Upper lobe of right lung (tissue), 1 donor: ENCODE measurements at regions not wholly inside any gene's neighbourhood (a gene's known extent, or its start where the extent isn't known, plus 50 kb on each side); places are given as distances from the start of the nearest gene placed in this dataset.

Experiments
- ATAC-seq: fragments of 200-7000 bp; cut with Tn5 transposase; one replicate; pipeline ENCODE4 v1.9.1; 2020; ENCODE audit warnings: mild to moderate bottlenecking, moderate library complexity
- DNase-seq: peaks from one replicate; pipeline ENCODE4 v3.0.0-alpha.2; 2020
- H3K27ac ChIP-seq: fragments of 200-600 bp; one replicate; pipeline ENCODE4 v1.8.0; 2022
- H3K27me3 ChIP-seq: fragments of 200-600 bp; one replicate; pipeline ENCODE4 v1.8.0; 2022; ENCODE audit warnings: mild to moderate bottlenecking
- H3K36me3 ChIP-seq: fragments of 200-600 bp; one replicate; pipeline ENCODE4 v1.8.0; 2022
- H3K4me1 ChIP-seq: fragments of 200-600 bp; one replicate; pipeline ENCODE4 v1.8.0; 2022
- H3K4me3 ChIP-seq: fragments of 200-600 bp; one replicate; pipeline ENCODE4 v1.8.0; 2022; ENCODE audit warnings: mild to moderate bottlenecking
- H3K9me3 ChIP-seq: fragments of 200-600 bp; one replicate; pipeline ENCODE4 v1.8.0; 2022
- CTCF ChIP-seq: fragments of 200-600 bp; IDR thresholded peaks from one replicate; pipeline ENCODE4 v1.8.0; 2022; ENCODE audit warnings: antibody characterized with exemption
- intact Hi-C: fragments of 100-400 bp; cut with DNase I; formaldehyde crosslinking; loops from one replicate; pipeline ENCODE4 v1.11.0; 2022
- donor health status: DM: no; HTN: yes; CAD: no; lungs with severe emphysema.

GRCh38 chr6:963456-963855 lies 270.5 kb upstream of the EXOC2 start:
- Histone ChIP-seq H3K9me3 (no peaks in the 10 kb centered on the region), H3K4me3 (no peak overlapping the region), H3K27me3 (no peaks in the 10 kb centered on the region), H3K27ac (no peak overlapping the region), H3K36me3 (no peaks in the 10 kb centered on the region), H3K4me1 (no peaks in the 10 kb centered on the region)
- TF ChIP-seq CTCF = no peak
- intact Hi-C loops = no loop called here
- ATAC-seq = no peak
- no peak for DNase-seq

GRCh38 chr6:961407-961960 lies 268.5 kb upstream of the EXOC2 start:
- H3K9me3 ChIP-seq = no peaks in the 10 kb centered on the region
- TF ChIP-seq CTCF = no peak
- DNase-seq = no peak

GRCh38 chr6:960356-960755 lies 267.4 kb upstream of the EXOC2 start:
- intact Hi-C loops = no loop called here
- no peak for TF ChIP-seq CTCF

More at GRCh38 chr6:961407-961960, 268.5 kb upstream of the EXOC2 start:
- Histone ChIP-seq H3K4me1 (no peaks in the 10 kb centered on the region), H3K27ac (no peak overlapping the region), H3K27me3 (no peaks in the 10 kb centered on the region), H3K36me3 (no peaks in the 10 kb centered on the region), H3K4me3 (no peak overlapping the region)
- ATAC-seq = no peak
- intact Hi-C loops = no loop called here

GRCh38 chr6:958488-958887 lies 265.5 kb upstream of the EXOC2 start:
- no peak for TF ChIP-seq CTCF
- no peaks in the 10 kb centered on the region for H3K4me1 ChIP-seq
- DNase-seq (no peak), ATAC-seq (no peak)
- no peak overlapping the region for H3K27ac ChIP-seq
- no peaks in the 10 kb centered on the region for H3K27me3 ChIP-seq
- H3K4me3 ChIP-seq = no peak overlapping the region
- intact Hi-C loops = no loop called here
- H3K36me3 ChIP-seq = no peaks in the 10 kb centered on the region
- H3K9me3 ChIP-seq = no peaks in the 10 kb centered on the region

More at GRCh38 chr6:960356-960755, 267.4 kb upstream of the EXOC2 start:
- Histone ChIP-seq H3K4me3 (no peak overlapping the region), H3K4me1 (no peaks in the 10 kb centered on the region), H3K36me3 (no peaks in the 10 kb centered on the region), H3K9me3 (no peaks in the 10 kb centered on the region), H3K27me3 (no peaks in the 10 kb centered on the region), H3K27ac (no peak overlapping the region)
- no peak for DNase-seq
- ATAC-seq = no peak

GRCh38 chr6:951399-952181 lies 258.7 kb upstream of the EXOC2 start:
- ATAC-seq = no peak
- no peak overlapping the region for H3K4me3 ChIP-seq
- no peaks in the 10 kb centered on the region for H3K9me3 ChIP-seq
- H3K27me3 ChIP-seq = no peaks in the 10 kb centered on the region
- H3K27ac ChIP-seq = no peak overlapping the region
- intact Hi-C loops = no loop called here
- H3K4me1 ChIP-seq = peaks cover 9% of the 10 kb centered on the region
- H3K36me3 ChIP-seq = no peaks in the 10 kb centered on the region
- DNase-seq = no peak
- TF ChIP-seq CTCF = no peak
